ENCODE measurements at regions not wholly inside any gene's neighbourhood (a gene's known extent, or its start where the extent isn't known, plus 50 kb on each side); places are given as distances from the start of the nearest gene placed in this dataset.

DNA sequence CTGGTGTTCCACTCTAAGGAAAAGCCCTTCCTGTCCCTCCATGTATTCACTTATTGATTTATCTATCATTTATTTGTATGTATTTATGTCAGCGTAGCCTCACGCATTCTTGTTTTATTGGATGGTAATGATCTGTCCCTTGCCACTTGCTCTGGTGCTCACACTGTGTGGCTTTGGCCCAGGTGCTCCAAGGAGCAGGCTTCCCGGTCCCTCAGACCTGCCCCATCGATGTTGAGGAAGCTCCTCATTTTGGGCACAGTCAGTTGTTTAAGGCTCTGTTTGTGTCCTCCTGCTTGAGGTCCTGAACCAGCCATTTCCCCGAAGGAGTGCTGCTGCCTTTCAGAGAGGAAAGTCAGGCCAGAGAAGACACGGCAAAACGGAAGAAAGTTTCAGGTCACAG lies 1485.4 kb downstream of the TBC1D22A start:
- TF ChIP-seq POLR2A (IDR thresholded peaks at IDR 0.05; ENCODE audit: low read depth, low read length) (no peak), FOS (IDR thresholded peaks at IDR 0.05; ENCODE audit: low read depth, low read length) (no peak), RCOR1 (IDR thresholded peaks at IDR 0.05; ENCODE audit: insufficient replicate concordance, low read length) (no peak), SMC3 (IDR thresholded peaks at IDR 0.05; ENCODE audit: low read depth, low read length) (no peak), MAZ (IDR thresholded peaks at IDR 0.05; ENCODE audit: borderline replicate concordance, low read depth, low read length) (no peak), CHD1 (IDR thresholded peaks at IDR 0.05; ENCODE audit: low read depth, low read length) (no peak), RFX5 (IDR thresholded peaks at IDR 0.05; ENCODE audit: low read depth, low read length) (no peak), MXI1 (IDR thresholded peaks at IDR 0.05; ENCODE audit: borderline replicate concordance, low read depth, low read length) (no peak)
- TF ChIP-seq, protein P1, sequence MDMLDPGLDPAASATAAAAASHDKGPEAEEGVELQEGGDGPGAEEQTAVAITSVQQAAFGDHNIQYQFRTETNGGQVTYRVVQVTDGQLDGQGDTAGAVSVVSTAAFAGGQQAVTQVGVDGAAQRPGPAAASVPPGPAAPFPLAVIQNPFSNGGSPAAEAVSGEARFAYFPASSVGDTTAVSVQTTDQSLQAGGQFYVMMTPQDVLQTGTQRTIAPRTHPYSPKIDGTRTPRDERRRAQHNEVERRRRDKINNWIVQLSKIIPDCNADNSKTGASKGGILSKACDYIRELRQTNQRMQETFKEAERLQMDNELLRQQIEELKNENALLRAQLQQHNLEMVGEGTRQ (IDR thresholded peaks at IDR 0.05; ENCODE audit: low read depth, low read length) = no peak
- TF ChIP-seq, protein P2, sequence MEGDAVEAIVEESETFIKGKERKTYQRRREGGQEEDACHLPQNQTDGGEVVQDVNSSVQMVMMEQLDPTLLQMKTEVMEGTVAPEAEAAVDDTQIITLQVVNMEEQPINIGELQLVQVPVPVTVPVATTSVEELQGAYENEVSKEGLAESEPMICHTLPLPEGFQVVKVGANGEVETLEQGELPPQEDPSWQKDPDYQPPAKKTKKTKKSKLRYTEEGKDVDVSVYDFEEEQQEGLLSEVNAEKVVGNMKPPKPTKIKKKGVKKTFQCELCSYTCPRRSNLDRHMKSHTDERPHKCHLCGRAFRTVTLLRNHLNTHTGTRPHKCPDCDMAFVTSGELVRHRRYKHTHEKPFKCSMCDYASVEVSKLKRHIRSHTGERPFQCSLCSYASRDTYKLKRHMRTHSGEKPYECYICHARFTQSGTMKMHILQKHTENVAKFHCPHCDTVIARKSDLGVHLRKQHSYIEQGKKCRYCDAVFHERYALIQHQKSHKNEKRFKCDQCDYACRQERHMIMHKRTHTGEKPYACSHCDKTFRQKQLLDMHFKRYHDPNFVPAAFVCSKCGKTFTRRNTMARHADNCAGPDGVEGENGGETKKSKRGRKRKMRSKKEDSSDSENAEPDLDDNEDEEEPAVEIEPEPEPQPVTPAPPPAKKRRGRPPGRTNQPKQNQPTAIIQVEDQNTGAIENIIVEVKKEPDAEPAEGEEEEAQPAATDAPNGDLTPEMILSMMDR (conservative IDR thresholded peaks at IDR 0.05; ENCODE audit: low read depth, low read length) = no peak

Data from IMR-90 (cell line).